WTC11 (cell line): ENCODE measurements at regions not wholly inside any gene's neighbourhood (a gene's known extent, or its start where the extent isn't known, plus 50 kb on each side); places are given as distances from the start of the nearest gene placed in this dataset.

Source experiments
- ATF1 ChIP-seq: sonication (generic); formaldehyde crosslinking; IDR thresholded peaks from 2 replicates; pipeline ENCODE4 v1.8.1; 2023; ENCODE audit warnings: mild to moderate bottlenecking, moderate library complexity, missing genetic modification reagents
- CREB1 ChIP-seq: sonication (generic); formaldehyde crosslinking; IDR thresholded peaks from 2 replicates; pipeline ENCODE4 v1.8.0; 2023; ENCODE audit warnings: mild to moderate bottlenecking, missing genetic modification reagents
- CREM ChIP-seq: sonication (generic); formaldehyde crosslinking; IDR thresholded peaks from 2 replicates; pipeline ENCODE4 v1.8.1; 2022; ENCODE audit warnings: mild to moderate bottlenecking, missing genetic modification reagents, moderate library complexity
- JUN ChIP-seq: sonication (generic); formaldehyde crosslinking; IDR thresholded peaks from 2 replicates; pipeline ENCODE4 v1.8.0; 2023; ENCODE audit warnings: mild to moderate bottlenecking, missing genetic modification reagents
- MXD4 ChIP-seq: fragments of 250-450 bp; sonication (Bioruptor Pico); IDR thresholded peaks from 2 replicates; pipeline ENCODE4 v1.8.0; 2021; ENCODE audit warnings: mild to moderate bottlenecking, moderate library complexity, borderline replicate concordance
- NFYB ChIP-seq: sonication (generic); formaldehyde crosslinking; conservative IDR thresholded peaks from 2 replicates; pipeline ENCODE4 v1.8.0; 2022; ENCODE audit warnings: low read depth, missing genetic modification reagents
- TEAD4 ChIP-seq: sonication (generic); formaldehyde crosslinking; IDR thresholded peaks from 2 replicates; pipeline ENCODE4 v1.8.0; 2022; ENCODE audit warnings: mild to moderate bottlenecking, missing genetic modification reagents
- ZNF138 ChIP-seq: sonication (generic); formaldehyde crosslinking; conservative IDR thresholded peaks from 2 replicates; pipeline ENCODE4 v1.8.1; 2022; ENCODE audit warnings: mild to moderate bottlenecking, moderate library complexity, missing genetic modification reagents
- TF ChIP-seq, protein P1 (sequence below): fragments of 200-600 bp; IDR thresholded peaks from 2 replicates; pipeline ENCODE4 v1.8.0; 2022; ENCODE audit warnings: antibody characterized with exemption
- TF ChIP-seq, protein P2 (sequence below): sonication (generic); formaldehyde crosslinking; conservative IDR thresholded peaks from 2 replicates; pipeline ENCODE4 v1.8.1; 2022; ENCODE audit warnings: mild to moderate bottlenecking, missing genetic modification reagents
- TF ChIP-seq, protein P3 (sequence below): sonication (generic); formaldehyde crosslinking; IDR thresholded peaks from 2 replicates; pipeline ENCODE4 v1.8.1; 2023; ENCODE audit warnings: mild to moderate bottlenecking, missing genetic modification reagents, moderate library complexity
- TF ChIP-seq, protein P4 (sequence below): sonication (generic); formaldehyde crosslinking; conservative IDR thresholded peaks from 2 replicates; pipeline ENCODE4 v1.8.1; 2023; ENCODE audit warnings: mild to moderate bottlenecking, low read depth, missing genetic modification reagents, moderate library complexity

DNA sequence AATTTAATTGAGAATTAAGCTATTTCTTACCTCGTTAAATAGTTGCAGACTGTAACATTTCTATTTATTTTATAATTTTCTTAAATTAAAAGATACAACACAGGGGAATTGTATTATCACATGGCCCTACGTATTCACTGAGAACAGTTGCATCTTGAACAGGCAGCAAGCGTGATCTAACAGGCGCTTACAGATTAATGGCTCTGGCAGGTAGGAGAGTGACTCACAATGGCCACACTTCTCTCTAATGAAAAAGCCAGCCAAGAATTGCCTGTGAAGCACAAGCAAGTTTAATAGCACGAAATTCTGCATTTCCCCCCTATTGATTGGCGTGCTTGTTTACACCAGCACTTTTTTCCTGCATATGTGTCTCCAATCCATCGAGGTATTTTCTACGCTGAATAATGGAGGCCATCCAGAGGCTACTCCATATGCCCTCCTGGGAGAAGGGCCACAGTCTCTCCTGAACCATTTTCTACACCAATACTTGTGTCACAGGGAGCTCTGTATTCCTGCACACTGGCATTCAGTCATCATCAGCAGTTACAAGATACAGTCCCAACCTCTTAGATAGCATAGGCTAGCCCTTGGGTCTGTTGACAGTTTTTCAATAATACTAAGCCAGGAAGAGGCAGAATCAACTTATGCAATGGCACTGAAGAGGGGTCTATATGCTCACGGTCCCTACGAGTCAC is 150.6 kb upstream of the PLD5 start:
- TF ChIP-seq, protein P1, sequence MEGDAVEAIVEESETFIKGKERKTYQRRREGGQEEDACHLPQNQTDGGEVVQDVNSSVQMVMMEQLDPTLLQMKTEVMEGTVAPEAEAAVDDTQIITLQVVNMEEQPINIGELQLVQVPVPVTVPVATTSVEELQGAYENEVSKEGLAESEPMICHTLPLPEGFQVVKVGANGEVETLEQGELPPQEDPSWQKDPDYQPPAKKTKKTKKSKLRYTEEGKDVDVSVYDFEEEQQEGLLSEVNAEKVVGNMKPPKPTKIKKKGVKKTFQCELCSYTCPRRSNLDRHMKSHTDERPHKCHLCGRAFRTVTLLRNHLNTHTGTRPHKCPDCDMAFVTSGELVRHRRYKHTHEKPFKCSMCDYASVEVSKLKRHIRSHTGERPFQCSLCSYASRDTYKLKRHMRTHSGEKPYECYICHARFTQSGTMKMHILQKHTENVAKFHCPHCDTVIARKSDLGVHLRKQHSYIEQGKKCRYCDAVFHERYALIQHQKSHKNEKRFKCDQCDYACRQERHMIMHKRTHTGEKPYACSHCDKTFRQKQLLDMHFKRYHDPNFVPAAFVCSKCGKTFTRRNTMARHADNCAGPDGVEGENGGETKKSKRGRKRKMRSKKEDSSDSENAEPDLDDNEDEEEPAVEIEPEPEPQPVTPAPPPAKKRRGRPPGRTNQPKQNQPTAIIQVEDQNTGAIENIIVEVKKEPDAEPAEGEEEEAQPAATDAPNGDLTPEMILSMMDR, result no peak
- TF ChIP-seq MXD4 (CRISPR knock-in tag) (no peak), CREB1 (CRISPR knock-in tag) (no peak), JUN (CRISPR knock-in tag) (no peak), ZNF138 (CRISPR knock-in tag) (no peak), CREM (CRISPR knock-in tag) (no peak), NFYB (CRISPR knock-in tag) (no peak), TEAD4 (CRISPR knock-in tag) (no peak), ATF1 (no peak)
- TF ChIP-seq, protein P2, sequence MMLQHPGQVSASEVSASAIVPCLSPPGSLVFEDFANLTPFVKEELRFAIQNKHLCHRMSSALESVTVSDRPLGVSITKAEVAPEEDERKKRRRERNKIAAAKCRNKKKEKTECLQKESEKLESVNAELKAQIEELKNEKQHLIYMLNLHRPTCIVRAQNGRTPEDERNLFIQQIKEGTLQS (CRISPR knock-in tag), result no peak
- TF ChIP-seq, protein P3, sequence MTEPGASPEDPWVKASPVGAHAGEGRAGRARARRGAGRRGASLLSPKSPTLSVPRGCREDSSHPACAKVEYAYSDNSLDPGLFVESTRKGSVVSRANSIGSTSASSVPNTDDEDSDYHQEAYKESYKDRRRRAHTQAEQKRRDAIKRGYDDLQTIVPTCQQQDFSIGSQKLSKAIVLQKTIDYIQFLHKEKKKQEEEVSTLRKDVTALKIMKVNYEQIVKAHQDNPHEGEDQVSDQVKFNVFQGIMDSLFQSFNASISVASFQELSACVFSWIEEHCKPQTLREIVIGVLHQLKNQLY (CRISPR knock-in tag), result no peak
- TF ChIP-seq, protein P4, sequence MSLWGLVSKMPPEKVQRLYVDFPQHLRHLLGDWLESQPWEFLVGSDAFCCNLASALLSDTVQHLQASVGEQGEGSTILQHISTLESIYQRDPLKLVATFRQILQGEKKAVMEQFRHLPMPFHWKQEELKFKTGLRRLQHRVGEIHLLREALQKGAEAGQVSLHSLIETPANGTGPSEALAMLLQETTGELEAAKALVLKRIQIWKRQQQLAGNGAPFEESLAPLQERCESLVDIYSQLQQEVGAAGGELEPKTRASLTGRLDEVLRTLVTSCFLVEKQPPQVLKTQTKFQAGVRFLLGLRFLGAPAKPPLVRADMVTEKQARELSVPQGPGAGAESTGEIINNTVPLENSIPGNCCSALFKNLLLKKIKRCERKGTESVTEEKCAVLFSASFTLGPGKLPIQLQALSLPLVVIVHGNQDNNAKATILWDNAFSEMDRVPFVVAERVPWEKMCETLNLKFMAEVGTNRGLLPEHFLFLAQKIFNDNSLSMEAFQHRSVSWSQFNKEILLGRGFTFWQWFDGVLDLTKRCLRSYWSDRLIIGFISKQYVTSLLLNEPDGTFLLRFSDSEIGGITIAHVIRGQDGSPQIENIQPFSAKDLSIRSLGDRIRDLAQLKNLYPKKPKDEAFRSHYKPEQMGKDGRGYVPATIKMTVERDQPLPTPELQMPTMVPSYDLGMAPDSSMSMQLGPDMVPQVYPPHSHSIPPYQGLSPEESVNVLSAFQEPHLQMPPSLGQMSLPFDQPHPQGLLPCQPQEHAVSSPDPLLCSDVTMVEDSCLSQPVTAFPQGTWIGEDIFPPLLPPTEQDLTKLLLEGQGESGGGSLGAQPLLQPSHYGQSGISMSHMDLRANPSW, result no peak
